Medulla oblongata (tissue), 1 donor: ENCODE measurements at regions not wholly inside any gene's neighbourhood (a gene's known extent, or its start where the extent isn't known, plus 50 kb on each side); places are given as distances from the start of the nearest gene placed in this dataset.

ENCODE experiments used
- DNase-seq: peaks from one replicate; pipeline ENCODE4 v3.0.0-alpha.2; 2015; ENCODE audit errors: extremely low spot score

- no peak for DNase-seq
Measured at GRCh38 chr13:21817878-21818277, 147.0 kb downstream of the FGF9 start.

- no peak for DNase-seq
Measured at GRCh38 chr13:21822029-21822428, 151.2 kb downstream of the FGF9 start.

GRCh38 chr13:21823416-21823815, 152.5 kb downstream of the FGF9 start:
- DNase-seq: no peak

GRCh38 chr13:21823949-21824348, 153.1 kb downstream of the FGF9 start:
- DNase-seq: no peak

DNA sequence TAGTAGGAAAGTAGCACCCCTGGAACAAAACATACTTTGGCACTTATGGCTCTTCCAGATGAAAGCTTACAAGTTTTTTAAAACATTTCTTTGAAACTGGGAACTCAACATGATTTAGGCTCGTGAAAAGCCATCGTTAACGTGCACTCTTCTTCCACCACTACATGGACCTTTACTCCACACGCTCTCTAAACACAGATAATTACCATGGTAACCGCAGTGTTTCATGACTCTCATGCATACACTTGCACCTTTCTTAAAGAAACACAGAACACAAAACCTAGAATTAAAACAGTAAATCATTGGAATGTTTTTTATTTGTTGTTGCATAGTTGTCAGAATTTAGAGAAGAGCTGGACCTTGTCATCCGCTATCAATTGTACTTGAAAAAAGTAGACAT, 154.3 kb downstream of the FGF9 start:
- no peak for DNase-seq

- DNase-seq: no peak
Measured at GRCh38 chr13:21825801-21826200, 154.9 kb downstream of the FGF9 start.

DNA sequence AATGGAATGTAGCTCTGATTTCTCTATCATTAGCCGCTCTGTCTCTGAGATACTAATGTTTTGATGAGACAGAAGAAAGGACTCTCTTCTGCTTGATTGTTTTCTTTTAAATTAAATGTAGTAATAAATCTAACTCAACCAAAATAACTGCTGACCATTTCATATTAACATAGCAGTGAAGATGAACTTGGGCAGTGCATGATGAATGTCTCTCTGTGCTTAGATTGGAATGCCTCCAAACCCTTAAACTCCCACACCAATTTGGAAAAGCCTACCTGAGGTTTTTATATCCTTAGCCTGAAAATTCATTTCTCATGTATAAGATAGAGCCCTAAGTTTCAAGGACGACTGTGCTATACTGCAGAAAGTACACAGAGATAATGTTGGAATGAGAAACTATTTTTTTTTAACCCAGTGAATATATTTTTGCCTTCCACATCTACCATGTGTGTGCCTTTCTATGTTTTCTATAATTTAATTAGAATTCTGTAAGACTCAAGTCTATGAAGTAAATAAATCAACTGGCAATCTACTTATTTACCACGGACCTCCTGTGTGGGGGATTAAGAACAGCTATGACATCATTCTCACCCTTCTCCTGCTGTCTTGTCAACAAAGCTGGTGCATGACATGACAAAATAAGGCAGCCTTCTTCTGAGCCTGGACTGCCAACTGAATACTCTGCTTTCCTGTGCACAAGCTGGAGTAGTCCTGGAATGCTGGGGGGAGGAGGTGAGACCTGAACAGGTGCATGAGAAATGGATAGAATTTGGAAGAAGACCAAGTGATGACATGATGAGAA, 155.5 kb downstream of the FGF9 start:
- no peak for DNase-seq

- no peak for DNase-seq
Measured at GRCh38 chr13:21831654-21832324, 160.9 kb downstream of the FGF9 start.

GRCh38 chr13:21833921-21834320, 163.0 kb downstream of the FGF9 start:
- DNase-seq: no peak

- no peak for DNase-seq
Measured at GRCh38 chr13:21834521-21834920, 163.6 kb downstream of the FGF9 start.

DNA sequence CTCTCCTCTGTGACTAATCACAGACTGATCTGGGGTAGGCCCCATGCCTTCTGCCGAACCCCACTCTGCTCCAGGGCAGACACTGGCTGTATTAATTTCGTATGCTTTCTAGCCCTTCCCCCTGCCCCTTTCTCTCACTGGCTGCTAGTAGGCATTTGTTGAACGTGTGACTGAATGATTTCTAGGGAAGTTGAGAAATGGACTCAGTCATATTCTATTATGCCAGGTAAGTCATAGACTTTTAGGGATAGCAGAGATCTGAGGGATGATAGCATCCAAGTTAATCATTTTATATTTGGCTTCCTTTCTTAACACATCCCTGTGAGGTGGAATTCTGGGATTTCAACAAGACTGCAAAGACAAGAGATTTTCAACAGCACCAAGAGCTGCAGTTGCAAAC, 166.4 kb downstream of the FGF9 start:
- no peak for DNase-seq

DNA sequence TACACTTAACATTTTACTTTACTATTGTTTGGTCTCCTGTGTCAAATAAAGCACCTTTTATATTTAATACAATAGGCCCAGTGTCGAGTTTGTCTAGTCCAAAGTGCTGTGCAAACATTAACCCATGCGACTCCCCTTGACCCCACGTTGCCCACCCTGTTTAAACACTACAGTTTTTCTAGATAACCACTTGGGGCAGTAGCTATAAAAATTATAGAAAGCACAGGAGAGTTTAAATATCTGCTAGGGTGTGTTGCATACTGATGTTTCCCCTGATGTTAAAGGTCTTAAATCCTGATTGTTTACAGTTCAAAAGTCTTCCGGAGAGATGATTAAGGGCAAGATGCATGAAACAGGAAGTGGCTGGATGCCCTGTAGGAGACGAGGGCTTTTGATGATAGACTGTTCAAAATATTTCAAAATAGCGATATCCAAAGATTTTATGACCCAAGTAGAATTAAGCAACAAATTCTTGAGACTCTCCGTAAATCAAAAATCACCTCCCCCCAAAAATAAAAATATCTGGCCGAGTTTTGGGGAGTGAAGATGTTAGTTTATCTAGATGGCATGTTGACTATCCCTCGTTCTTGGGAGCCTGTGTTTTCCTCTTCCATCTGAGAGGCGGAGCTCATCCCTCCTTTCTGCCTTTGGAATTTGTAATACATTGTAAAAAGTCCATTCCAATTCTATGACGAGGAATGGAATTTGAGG, 167.1 kb downstream of the FGF9 start:
- DNase-seq: no peak

GRCh38 chr13:21846605-21847004, 175.7 kb downstream of the FGF9 start:
- DNase-seq: no peak

GRCh38 chr13:21849323-21849722, 178.4 kb downstream of the FGF9 start:
- no peak for DNase-seq

GRCh38 chr13:21850013-21851006, 179.4 kb downstream of the FGF9 start:
- no peak for DNase-seq

DNA sequence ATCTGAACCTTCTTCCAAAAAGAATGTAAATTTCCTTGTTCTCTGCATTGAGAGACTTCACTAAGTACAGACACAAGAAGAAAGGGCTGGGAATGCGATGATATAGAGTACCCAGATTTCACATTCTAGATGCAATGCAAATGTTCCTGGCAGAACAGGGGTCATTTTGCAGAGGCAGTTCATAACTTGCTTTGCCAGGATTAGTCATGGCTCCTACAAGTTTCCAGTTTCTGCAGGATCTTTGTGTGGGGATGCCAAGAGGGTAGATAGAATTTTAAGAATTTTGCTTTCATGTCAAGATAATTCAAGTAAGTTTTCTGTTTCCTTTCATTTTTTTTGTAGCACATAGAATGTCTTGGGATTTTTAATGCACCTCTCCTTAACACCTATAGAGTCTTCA, 181.2 kb downstream of the FGF9 start:
- DNase-seq: no peak

DNA sequence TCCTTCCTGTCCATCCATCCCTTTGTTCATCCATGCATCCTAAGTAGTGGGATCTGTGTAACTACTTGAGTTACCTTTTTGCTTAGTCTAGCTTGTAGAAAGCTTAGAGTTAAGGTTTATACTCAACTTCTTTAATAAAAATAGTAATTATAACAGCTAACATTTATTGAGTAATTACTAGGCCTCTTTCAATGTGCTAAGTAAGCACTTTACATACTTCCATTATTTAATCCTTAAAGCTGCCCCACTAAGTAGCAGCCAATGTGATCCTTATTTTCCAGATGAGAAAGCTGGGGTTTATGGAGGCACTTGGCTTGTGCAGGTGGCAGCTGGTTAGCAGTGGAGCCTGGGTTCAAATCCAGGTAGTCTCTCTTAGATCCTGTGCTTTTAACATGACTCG, 182.9 kb downstream of the FGF9 start:
- DNase-seq: no peak

DNA sequence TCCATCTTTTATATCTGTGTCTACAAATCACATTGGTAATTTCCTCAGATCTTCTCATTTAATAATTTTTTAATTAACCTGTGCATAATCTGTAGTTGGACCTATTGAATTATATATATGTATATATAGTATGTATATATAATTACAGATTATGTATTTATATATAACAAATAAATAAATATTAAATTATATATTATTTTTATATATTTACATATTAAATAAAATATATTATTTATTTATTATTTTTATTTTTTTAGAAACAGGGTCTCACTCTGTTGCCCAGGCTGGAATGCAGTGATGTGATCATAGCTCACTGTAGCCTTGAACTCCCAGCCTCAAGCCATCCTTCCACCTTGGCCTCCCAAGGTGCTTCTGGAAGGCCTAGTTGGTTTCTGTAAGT, 197.9 kb downstream of the FGF9 start:
- DNase-seq: no peak

DNA sequence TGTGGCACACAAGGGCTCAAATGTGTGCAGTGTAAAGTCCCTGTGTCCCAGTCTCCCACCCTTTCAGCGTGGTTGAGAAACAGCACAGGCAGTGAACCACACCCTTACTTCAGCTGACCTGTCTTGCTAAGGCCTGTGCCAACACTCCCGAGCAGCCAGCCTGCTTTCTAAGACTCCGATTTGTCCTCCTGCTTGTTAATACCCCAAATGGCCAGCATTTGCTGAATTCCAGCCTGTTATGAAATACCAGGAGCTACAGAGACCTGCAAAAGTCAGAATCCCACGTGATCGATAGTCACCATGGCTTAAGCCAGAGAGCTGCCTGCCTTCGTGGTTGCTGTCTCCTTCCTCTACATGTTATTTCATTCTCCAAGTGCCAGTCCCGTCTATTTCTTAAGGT, 200.5 kb downstream of the FGF9 start:
- DNase-seq: no peak

- no peak for DNase-seq
Measured at GRCh38 chr13:21871919-21872318, 201.0 kb downstream of the FGF9 start.

DNA sequence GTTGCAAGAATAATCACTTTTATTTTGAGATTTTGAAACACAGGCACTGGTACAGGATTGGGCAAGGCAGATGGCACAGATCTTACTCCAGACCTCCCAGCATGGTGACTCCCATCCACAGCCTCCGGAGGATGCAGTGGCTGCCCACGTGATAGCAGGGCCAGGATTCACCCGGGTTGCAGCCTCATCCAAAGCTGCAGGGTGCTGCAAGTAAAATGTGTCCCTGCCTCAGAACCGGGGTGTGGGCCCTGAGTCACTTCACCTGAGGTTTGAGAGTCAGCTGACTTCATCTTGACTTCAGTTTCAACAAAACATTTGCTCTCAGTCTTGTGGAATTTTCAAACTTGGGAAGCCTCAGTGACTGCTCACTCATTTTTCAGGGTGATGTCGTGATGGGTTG, 201.9 kb downstream of the FGF9 start:
- no peak for DNase-seq

GRCh38 chr13:21875116-21875515, 204.2 kb downstream of the FGF9 start:
- DNase-seq: no peak
